NCI-H1105 treated with DMSO at 0.1 percent for 48 hours (cell line): ENCODE measurements at regions not wholly inside any gene's neighbourhood (a gene's known extent, or its start where the extent isn't known, plus 50 kb on each side); places are given as distances from the start of the nearest gene placed in this dataset.
A peak's percentile ranks its signal among the peaks of the same experiment; 100 is the strongest.
"Not testable (repeated sequence)": the region's sequence is repeated elsewhere in the genome, so short reads cannot be mapped to it uniquely, and the experiment has no call there.

Source experiments
- DNase-seq: peaks from one replicate; lab custom pipeline; 2025; lab: John Stamatoyannopoulos, UW

DNA sequence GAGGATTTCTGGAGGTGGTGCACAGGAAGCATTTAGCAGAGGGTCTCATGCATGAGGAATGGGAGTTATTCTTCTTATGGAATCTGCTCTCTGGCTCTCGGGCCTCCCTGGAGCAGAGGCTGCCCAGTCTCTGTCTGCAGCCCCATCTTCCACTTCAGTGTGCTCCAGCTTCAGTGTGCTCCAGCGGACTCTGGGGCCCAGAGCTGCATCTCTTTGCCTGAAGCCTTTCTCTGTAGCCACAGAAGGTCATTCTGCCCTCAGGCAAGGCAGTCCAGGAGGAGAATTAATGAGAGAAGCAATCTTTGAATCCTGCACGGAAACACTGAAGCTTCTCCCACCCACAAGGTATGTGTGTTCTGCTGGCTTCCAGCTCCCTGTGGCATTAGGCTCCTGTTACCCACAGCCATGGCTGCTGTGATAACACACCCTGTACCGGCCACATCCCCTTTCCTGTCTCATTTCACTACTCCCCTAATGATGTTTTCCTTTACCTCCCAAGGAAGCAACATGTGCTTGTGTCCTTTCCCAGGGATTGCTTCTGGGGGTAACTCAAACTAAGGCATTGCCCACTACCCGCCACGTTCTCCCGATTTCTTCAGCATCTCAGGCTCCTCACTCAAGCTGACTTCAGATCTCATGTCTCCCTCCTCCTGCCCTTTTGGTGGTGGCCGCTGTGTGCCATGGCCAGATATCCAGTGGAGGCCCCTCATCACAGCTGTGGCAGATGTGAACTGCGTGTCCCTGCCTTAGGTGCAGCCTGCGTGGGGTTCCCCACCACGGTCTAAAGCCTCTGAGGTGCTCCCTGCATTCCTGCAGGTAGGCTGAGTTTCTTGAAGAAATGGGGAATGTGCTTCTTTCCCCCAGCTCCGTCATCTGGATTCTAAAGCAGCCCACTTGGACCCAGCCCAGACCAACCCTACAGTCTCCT, 181.2 kb upstream of the GALNT2 start:
- DNase-seq = no peak

DNA sequence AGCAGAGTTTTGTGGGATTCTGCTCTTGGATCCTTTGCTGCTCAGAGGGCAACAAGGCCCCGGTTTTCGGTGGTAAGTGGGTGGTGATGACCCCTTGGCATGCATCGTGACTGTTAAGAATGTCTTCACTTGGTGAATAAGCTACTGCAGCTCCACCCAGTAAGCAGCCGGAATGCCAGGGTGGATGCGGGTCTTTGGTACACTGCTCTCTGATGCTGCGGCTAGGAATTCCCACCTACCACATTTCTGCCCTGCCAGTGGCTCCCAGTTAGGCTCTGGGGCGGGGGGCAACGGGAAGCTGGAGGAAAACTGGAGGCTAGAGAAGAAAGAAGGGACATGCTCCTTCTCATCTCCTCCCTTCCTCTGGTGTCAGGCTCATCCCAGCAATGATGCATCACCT, 180.4 kb upstream of the GALNT2 start:
- no peak for DNase-seq

DNA sequence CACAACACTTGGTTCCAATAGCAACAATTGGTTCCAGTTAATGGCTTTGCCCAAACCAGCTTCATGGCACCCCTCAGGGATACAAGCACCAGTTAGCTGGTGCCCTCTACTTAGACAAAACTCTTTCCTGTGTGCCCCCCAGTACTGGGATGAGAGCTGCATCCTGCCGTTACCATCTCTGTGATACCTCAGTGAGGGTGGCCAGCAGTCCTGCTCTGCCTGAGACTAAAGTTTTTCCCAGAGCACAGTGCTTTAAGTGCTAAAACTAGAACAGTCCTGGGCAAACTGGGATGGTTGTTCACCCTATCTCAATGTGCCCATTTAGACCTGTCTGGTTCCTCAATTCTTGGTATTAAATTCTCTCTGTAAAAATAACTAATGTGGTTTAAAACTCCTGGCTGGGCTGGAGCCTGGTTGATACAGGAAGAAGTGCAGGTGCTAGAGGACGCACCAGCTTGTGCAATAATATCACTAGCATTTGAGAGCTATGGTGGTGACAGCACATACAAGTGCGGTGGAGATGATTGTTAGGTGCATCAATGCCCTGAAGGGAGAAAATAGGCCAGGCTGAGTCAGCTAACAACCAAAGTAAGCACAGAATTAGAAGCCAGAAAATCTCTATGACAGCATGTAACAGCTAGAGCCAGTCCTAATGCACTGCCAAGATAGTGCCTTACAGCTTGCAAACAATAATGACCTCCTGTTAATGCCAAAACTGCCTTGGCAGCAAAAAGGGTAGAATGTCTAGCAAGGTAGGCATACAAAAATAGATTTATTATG, 179.8 kb upstream of the GALNT2 start:
- DNase-seq = no peak

DNA sequence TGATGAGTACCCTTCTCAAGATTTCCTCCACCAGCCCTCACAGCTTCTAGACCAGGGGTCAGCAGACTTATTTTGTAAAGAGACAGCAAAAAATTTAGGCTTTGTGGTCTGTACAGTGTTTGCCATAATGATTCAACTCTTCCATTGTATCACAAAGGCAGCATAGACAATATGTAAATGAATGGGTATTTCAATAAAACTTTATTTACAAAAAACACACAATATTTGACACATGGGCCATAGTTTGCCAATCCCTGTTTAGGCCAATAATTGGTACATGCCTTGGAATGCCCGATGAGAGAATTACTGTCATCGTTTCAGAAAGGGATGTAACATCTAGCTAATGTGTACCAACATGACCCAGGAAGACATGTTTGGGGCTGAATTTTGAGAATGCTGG, 178.9 kb upstream of the GALNT2 start:
- DNase-seq = no peak

DNA sequence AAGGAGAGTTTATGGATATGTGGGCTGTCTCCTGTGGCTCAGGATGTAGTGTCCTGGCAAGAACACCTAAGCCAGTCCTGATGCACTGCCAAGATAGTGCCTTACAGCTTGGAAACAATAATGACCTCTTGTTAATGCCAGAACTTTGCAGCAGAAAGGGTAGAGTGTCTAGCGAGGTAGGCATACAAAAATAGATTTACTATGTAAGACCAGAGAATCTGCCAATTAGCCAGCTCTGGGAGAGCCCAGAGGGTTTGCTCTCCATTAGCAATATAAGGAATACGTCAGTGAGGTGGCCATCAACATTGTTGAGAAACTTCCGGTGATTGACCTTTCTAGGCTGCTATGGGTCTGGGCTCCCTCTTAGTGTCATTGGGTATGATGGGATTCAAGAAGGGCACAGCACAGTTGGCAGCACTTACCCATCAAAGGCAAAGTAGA, 178.5 kb upstream of the GALNT2 start:
- DNase-seq = no peak

DNA sequence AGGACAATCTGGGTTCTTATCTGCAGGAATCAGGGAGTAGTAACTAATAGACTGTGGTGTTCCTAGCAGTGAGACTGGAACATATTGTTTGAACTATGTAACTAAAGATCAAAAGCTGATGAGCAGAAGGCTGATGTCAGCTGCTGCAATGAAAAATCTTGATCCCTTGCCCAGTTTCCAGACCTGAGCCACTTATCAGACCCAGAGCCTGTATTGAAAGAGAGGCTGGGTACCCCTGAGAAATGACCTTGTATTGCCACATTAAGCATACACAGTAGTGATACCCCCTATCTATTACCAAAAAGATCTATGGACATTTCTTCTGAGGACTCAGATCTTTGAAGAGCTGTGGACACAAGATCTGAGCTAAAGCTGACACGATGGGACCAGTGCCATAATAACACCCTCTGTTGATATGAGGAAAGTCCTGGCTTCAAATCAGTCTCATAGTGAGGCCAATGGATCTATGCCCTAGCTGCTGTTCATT, 178.0 kb upstream of the GALNT2 start:
- no peak for DNase-seq

DNA sequence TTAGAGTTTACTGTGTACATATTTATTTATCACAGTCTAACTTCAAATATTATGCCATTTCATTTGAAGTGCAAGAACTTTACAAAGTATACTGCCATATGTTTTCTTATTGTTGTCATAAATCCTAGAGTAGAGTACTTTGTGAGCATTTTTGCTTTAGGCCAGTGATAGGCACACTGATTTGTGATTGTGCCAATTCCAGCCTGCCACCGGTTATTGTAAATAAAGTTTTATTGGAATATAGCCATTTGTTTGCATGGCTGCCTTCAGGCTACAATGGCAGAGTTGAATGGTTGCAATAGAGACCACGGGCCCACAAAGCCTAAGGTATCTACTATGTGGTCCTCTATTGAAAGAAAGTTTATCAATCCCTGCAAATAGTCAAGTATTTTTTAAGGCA, 175.8 kb upstream of the GALNT2 start:
- no peak for DNase-seq

DNA sequence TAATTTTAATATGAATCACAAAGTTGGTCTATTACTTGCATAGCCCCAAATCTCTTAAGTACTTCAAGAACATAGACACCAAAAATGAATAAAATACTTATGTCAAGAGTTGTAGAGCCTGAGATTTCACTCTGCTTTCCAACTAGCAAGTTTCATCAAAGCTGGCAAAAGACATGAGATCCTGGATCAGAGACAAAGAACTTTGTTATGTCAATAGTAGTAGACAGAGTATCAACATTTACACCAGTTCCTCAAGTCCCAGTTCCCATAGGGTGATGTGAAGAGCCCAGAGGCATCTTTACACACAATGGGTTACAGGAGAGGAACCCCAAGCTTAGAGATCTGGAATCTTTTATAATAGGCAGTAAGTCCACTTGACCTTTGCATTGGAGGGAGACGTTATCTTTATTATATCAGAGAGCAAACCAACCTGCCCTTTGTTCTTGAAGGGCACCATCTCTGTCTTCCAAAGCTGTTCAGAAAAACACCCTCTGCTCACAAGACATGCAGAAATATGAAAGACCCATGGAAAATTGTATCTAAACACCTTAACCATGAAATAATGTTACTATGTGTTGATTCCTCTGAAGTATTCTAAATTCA, 174.4 kb upstream of the GALNT2 start:
- DNase-seq = no peak

DNA sequence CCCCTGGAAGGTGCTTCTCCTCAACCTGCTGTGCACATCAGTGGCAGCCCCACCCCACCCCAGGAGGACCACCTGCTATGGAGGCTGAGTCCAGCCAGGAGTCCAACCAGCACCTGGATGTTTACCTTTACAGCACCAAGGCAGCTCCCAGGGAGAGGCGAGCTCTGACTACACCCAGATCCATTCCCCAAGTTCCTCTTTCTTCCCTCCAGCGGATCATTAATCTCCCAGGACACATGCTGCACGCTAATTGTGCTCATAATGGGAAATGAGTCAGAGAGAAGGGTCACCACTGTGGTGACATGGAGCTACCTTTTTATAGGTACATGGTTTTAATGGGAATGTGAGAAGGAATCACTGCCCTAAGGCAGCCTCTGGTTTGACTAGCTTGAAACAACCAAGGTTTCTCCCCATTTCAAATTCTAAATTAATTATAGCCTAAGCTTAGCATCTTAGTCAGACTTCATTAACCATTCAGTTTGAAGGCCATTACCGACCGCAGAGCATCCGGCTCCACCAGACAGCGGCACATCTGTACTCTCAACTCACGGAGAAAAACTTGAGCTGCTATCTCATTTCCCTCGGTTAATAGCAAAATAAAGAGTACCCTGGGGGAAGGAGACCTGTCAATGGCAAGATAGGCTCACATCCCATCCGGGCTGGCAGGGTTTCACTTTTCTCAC, 173.1 kb upstream of the GALNT2 start:
- DNase-seq = no peak

DNA sequence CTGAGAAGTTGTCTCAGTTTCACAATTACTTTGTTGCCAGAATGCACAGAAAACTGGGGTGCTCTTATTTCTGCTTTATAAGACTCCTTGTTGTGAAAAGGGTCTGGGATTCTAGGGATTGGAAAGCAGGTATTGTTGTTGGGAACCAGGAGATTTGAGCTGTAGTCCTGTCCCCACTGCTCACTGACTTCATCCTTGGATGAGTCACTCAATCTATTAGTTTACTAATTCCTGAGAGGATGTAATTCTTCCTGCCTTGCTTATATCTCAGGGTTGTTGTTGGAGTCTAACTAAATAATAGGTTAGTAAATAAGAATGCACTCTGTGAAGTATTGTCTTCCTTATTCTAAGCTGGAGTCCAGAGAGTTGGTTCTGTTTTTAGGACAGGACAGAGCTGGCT, 172.5 kb upstream of the GALNT2 start:
- no peak for DNase-seq

DNA sequence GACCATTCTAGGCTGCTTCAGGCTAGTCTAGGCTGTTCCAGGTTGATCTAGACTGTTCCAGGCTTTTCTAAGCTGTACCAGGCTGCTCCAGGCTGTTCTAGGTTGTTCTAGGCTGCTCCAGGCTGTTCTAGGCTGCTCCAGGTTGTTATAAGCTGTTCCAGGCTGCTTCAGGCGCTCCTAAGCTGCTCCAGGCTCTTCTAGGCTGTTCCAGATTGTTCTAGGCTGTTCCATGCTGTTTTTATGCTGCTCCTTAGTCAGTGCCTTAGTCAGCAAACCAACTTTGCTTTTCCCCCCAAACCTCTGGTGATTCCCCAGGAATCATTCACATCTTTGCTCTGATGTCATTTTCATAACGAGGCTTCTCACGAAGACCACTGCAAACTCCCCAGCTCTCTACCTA, 171.4 kb upstream of the GALNT2 start:
- DNase-seq = no peak

DNA sequence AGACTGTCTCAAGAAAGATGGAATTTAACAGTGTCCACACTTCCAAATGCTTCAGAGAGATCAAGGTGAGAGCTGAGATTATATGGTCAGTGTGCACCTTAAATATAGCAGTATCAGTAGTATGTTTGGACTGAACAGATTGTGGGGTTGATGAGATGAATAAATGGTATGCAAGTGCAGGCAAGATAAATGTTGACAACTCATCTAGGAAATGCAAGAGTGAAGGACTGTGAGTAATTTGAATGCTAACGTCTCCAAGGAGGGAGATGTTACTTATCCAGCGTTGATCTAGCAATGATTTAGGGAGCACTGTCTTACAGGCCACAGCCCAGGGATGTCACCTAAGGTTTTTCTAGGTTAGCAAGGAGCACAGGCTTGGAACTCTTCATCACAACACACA, 170.7 kb upstream of the GALNT2 start:
- DNase-seq = no peak

DNA sequence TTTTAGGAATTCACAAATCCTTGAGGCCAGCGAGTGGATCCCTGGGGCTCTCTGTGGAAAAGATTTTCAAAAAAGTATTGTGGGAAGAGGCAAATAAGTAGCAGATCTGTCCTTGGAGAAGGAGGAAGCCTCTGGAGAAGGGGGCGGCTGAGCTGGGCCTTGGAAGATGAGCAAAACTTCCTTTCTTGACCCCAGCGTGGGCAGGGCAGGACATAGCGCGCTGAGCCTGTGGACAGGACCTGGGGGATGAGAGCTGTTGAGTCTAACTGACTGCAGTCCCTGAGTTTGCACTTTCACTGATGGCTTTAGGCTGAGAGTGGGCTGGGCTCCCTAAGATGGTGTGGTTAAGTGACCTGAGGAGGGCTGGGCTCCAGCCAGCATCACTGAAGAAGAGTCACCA, 170.2 kb upstream of the GALNT2 start:
- no peak for DNase-seq

DNA sequence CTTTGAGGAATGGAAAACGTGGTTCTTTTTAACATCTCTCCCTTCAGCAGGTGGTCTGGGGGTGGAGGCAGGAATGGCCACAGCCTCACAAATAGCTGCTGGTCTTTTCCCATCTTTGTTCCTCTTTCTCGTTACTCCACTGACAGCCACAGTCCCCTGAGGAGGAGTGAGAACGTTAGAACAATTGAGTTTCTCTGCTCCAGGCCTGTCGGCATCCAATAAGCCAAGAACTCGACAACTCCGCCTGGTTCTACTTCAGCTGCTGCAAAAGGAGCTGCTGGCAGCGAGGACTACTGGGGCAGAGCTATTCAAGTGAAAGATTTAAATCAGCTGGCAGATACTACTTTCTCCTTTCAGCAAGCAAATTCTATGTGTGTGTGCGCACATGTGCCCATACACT, 169.5 kb upstream of the GALNT2 start:
- DNase-seq = no peak

DNA sequence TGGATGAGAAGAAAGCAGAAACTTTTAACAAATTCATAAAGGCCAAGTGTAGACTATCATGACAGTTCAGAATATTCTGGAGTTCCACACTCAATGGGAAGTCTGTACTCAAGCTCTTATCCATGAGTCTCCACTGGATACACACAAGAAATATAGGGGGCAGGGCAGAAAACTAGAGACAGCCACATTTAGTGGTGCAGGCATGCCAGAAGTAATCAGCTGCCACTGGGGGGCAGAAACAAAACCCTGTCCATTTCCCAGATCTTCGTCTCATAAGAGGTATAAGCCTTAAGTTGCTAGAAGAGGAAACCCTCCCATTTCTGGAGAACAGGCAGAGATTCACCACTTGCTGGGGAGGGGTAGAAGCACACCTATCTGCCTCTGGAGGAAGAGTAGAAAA, 166.8 kb upstream of the GALNT2 start:
- DNase-seq = no peak

DNA sequence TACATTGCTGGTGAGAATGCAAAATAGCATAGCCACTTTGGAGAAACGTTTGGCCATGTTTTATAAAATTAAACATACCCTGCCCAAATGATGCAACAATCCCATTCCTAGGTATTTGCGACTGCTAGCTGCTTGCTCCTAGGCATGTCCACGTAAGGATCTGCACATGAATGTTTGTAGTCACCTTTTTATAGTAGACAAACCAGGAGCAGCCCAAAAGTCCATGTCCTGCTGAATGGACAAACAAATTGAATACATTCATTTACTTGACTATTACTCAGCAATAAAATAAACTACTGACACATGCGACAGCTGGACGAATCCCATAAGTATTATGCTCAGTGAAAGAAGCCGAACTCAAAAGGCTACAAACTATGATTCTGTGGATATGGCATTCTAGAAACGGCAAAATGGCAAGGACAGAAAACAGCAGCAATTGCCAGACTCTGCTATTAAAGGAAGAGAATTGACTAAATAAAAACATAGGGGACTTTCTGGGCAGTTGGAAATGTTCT, 161.9 kb upstream of the GALNT2 start:
- DNase-seq = no peak

DNA sequence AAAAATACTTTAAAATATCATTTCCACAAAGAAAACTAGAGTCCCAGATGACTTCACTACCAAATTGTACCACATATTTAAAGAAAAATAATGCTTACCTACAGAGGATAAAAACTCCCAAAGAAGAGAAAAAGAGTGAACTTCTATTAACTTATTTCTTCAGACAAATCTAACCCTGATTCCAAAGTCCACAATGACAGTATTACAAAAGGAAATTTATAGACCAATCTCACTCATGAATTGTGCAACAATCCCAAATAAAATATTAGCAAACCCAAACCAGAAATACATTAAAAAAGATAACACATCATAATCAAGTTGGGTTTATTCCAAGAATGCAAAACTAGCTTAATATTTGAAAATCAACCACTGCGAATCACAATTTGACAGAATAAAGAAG, 161.4 kb upstream of the GALNT2 start:
- DNase-seq = no peak

DNA sequence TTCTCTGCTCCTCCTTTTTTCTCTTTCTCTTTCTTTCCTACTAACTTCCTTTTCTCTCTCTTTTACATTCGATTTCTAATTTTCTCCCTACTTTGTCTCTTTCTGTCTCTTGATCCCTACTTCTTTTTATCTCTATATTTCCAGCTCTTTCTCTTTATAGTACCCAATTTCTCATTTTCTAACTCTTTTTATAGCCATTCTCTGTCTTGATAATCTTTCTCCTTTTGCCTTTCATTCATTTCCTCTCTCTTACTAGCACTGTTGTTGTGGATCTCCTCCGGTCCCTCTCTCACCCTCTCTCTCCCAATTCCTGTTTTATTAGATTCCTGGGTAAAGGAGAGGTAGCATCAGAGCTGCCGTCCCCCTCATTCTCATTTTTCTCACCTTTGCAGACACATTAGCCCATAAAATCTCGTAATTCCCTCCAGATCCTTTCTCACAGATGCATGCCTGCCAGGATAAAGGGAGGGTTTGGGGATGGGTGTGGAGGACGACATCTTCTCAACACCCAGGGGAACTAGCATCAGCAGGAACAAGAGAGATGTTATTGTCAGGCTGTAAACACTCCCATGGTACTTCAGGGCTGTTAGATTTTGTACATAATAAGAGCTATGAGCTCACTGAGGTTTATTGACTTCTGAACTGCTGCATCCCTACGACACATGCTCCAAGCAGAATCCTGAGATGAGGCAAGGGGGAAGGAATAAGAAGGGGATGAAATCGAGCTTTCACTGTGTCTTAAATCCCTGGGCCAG, 159.0 kb upstream of the GALNT2 start:
- no peak for DNase-seq

DNA sequence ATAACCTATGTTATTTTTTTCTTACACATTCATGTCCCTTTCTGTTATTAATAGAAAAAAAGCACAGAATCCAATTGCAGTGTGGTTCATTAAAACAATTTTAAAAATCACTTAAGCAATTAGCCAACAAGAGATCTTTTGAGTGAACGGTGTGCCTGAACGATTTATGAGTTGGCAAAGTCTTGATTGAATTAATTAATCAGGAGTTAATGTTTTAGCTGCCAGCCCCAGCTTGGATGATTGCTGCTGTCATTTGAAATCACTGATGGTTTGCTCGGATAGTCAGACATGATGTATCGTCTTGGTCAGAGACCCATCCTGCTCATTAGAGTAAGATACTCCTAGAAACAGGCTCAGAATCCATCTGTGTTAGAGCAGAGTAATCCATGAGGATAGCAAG, 158.3 kb upstream of the GALNT2 start:
- DNase-seq = no peak

DNA sequence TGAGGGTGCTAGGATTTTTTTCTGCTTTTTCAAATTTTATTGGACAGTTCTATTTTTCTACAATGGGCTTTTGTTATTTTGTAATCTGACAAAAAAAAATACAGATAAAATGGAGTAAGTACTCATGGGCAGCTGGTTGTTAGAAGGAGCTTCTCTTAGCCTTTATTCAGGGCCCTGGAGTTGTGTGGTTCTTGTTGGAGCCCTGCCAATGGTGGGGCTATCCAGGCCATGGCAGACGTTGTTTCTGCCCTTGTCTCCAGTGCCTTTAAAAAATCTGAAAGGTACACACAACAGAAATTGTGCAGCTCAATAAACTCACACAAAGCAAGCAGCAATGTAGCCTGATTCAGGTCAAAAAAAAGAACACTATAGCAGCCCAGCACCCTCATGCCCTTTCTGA, 153.5 kb upstream of the GALNT2 start:
- DNase-seq = peak; percentile 29

DNA sequence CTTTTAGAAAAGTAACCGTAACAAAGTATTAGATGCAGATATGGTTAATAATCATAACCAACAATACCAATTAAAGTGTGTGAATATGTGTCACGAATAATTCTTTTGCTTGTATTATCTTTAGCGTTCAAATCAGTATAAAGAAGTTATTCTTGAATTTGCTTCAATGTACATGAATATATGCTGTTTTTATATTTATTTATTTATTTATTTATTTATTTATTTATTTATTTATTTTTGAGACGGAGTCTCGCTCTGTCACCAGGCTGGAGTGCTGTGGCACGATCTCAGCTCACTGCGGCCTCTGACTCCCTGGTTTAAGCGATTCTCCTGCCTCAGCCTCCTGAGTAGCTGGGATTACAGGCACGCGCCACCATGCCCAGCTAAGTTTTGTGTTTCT, 147.6 kb upstream of the GALNT2 start:
- DNase-seq = not testable (repeated sequence)
